OCI-M1 (cell line): ENCODE measurements at regions not wholly inside any gene's neighbourhood (a gene's known extent, or its start where the extent isn't known, plus 50 kb on each side); places are given as distances from the start of the nearest gene placed in this dataset.

ENCODE experiments used
- DNase-seq: peaks from one replicate; lab custom pipeline; 2025; lab: John Stamatoyannopoulos, UW

- no peak for DNase-seq
Measured at GRCh38 chr2:42957861-42958301, 165.5 kb upstream of the HAAO start.

- DNase-seq: no peak
Measured at GRCh38 chr2:42957109-42957860, 164.9 kb upstream of the HAAO start.

- DNase-seq: no peak
Measured at GRCh38 chr2:42954227-42954962, 162.0 kb upstream of the HAAO start.

GRCh38 chr2:42953216-42953615, 160.8 kb upstream of the HAAO start:
- no peak for DNase-seq

- DNase-seq: no peak
Measured at GRCh38 chr2:42951263-42951938, 159.0 kb upstream of the HAAO start.

GRCh38 chr2:42949125-42949524, 156.7 kb upstream of the HAAO start:
- DNase-seq: no peak

- DNase-seq: no peak
Measured at GRCh38 chr2:42947809-42948600, 155.6 kb upstream of the HAAO start.

- DNase-seq: peak; percentile 6
Measured at GRCh38 chr2:42944779-42945415, 152.5 kb upstream of the HAAO start.

GRCh38 chr2:42942990-42943493, 150.7 kb upstream of the HAAO start:
- DNase-seq: no peak

GRCh38 chr2:42942214-42942989, 150.0 kb upstream of the HAAO start:
- no peak for DNase-seq

- DNase-seq: no peak
Measured at GRCh38 chr2:42941633-42942176, 149.3 kb upstream of the HAAO start.

- no peak for DNase-seq
Measured at GRCh38 chr2:42939411-42940206, 147.2 kb upstream of the HAAO start.

- DNase-seq: no peak
Measured at GRCh38 chr2:42938671-42939370, 146.4 kb upstream of the HAAO start.

GRCh38 chr2:42937171-42937875, 144.9 kb upstream of the HAAO start:
- no peak for DNase-seq

- DNase-seq: no peak
Measured at GRCh38 chr2:42935692-42936671, 143.6 kb upstream of the HAAO start.

- DNase-seq: no peak
Measured at GRCh38 chr2:42934580-42935186, 142.3 kb upstream of the HAAO start.
